H1 (cell line): ENCODE measurements at regions not wholly inside any gene's neighbourhood (a gene's known extent, or its start where the extent isn't known, plus 50 kb on each side); places are given as distances from the start of the nearest gene placed in this dataset.

Source experiments
- ATF2 ChIP-seq: IDR thresholded peaks from 2 replicates; pipeline ENCODE4 v1.6.1; 2012; ENCODE audit warnings: low read length, inconsistent platforms
- BCL11A ChIP-seq, 2 experiments: IDR thresholded peaks; one replicate each; pipeline ENCODE4 v1.6.1; 2011; ENCODE audit warnings: low read depth in 2 of 2, low read length in 2 of 2, mild to moderate bottlenecking in 2 of 2
- CHD1 ChIP-seq: IDR thresholded peaks from 2 replicates; pipeline ENCODE4 v1.6.1; 2012; ENCODE audit warnings: low read depth, low read length, improper control_type of control experiment
- CHD2 ChIP-seq: IDR thresholded peaks from 2 replicates; pipeline ENCODE4 v1.6.1; 2012; ENCODE audit warnings: low read length, improper control_type of control experiment
- CREB1 ChIP-seq: IDR thresholded peaks from 2 replicates; pipeline ENCODE4 v1.6.1; 2012; ENCODE audit warnings: inconsistent platforms
- CTCF ChIP-seq, 3 experiments: IDR thresholded peaks; 1 replicate in 2 of 3; 2 replicates in 1 of 3; pipeline versions ENCODE4 v1.5.1 to v1.6.1; 2011; ENCODE audit warnings: low read length in 3 of 3, mild to moderate bottlenecking in 3 of 3, inconsistent platforms in 2 of 3, low read depth in 1 of 3, moderate library complexity in 1 of 3; ENCODE audit not compliant: insufficient read depth in 1 of 3; ENCODE audit errors: control extremely low read depth in 1 of 3
- EZH2 ChIP-seq: fragments of 200-600 bp; sonication (generic); IDR thresholded peaks from 2 replicates; pipeline ENCODE4 v1.7.1; 2012; ENCODE audit warnings: low read depth, mild to moderate bottlenecking, moderate library complexity, low read length, inconsistent platforms; ENCODE audit not compliant: severe bottlenecking
- KDM1A ChIP-seq: fragments of 200-600, 300-600 bp; sonication (generic); IDR thresholded peaks from 2 replicates; pipeline ENCODE4 v1.7.1; 2016; ENCODE audit warnings: mild to moderate bottlenecking, low read length, borderline replicate concordance
- MAFK ChIP-seq: IDR thresholded peaks from 2 replicates; pipeline ENCODE4 v1.6.1; 2012; ENCODE audit warnings: low read depth, mild to moderate bottlenecking, improper control_type of control experiment, low read length
- NANOG ChIP-seq: IDR thresholded peaks from 2 replicates; pipeline ENCODE4 v1.6.1; 2011; ENCODE audit warnings: low read length, low read depth, mild to moderate bottlenecking, inconsistent platforms; ENCODE audit not compliant: insufficient read depth, poor library complexity, severe bottlenecking
- RAD21 ChIP-seq, 2 experiments: IDR thresholded peaks in 1 of 2; conservative IDR thresholded peaks in 1 of 2; 2 replicates each; pipeline ENCODE4 v1.6.1; 2011; ENCODE audit warnings: low read depth in 2 of 2, low read length in 2 of 2, improper control_type of control experiment in 1 of 2, inconsistent platforms in 1 of 2, mild to moderate bottlenecking in 1 of 2, moderate library complexity in 1 of 2
- RFX5 ChIP-seq: IDR thresholded peaks from 2 replicates; pipeline ENCODE4 v1.6.1; 2011; ENCODE audit warnings: low read depth, low read length, improper control_type of control experiment, borderline replicate concordance
- SIN3A ChIP-seq, 2 experiments: IDR thresholded peaks in 1 of 2; conservative IDR thresholded peaks in 1 of 2; 2 replicates each; pipeline ENCODE4 v1.6.1; 2011 to 2012; ENCODE audit warnings: low read length in 2 of 2, improper control_type of control experiment in 1 of 2, low read depth in 1 of 2, mild to moderate bottlenecking in 1 of 2
- SIRT6 ChIP-seq: IDR thresholded peaks from one replicate; pipeline ENCODE4 v1.7.1; 2012; ENCODE audit warnings: low read length, inconsistent platforms
- SP2 ChIP-seq: IDR thresholded peaks from 2 replicates; pipeline ENCODE4 v1.6.1; 2012; ENCODE audit warnings: mild to moderate bottlenecking, low read length, inconsistent platforms
- SRF ChIP-seq: IDR thresholded peaks from 2 replicates; pipeline ENCODE4 v1.6.1; 2011; ENCODE audit warnings: mild to moderate bottlenecking, low read depth, low read length, moderate library complexity
- TBP ChIP-seq: IDR thresholded peaks from 2 replicates; pipeline ENCODE4 v1.6.1; 2011; ENCODE audit warnings: low read depth, low read length, improper control_type of control experiment
- TEAD4 ChIP-seq: IDR thresholded peaks from 2 replicates; pipeline ENCODE4 v1.6.1; 2012; ENCODE audit warnings: low read depth, low read length, inconsistent platforms, mixed read lengths
- USF2 ChIP-seq: IDR thresholded peaks from 2 replicates; pipeline ENCODE4 v1.6.1; 2011; ENCODE audit warnings: low read length, improper control_type of control experiment
- YY1 ChIP-seq: IDR thresholded peaks from 2 replicates; pipeline ENCODE4 v1.6.1; 2011; ENCODE audit warnings: low read depth, mild to moderate bottlenecking, low read length

GRCh38 chr7:131859147-131859821 is 302.9 kb upstream of the PODXL start (continued):
- TF ChIP-seq CHD2, result no peak
- no peak for TF ChIP-seq USF2
- no peak for TF ChIP-seq BCL11A (IDR thresholded peaks at IDR 0.05; ENCODE audit: low read depth in 2 of 2, low read length in 2 of 2)
- no peak for TF ChIP-seq KDM1A
- TF ChIP-seq SIRT6, result no peak
- no peak for TF ChIP-seq TBP
- TF ChIP-seq ATF2, result no peak
- TF ChIP-seq TEAD4, result peak; percentile 37; the same call in 1 of the 2 replicates
- TF ChIP-seq YY1, result peak; percentile 59; the same call in 1 of the 2 replicates
- no peak for TF ChIP-seq MAFK
- TF ChIP-seq SP2, result no peak
- TF ChIP-seq SRF, result no peak
- peak; percentile 90 to 92 for TF ChIP-seq RAD21 (IDR thresholded peaks at IDR 0.05 in 1 of 2, conservative IDR thresholded peaks at IDR 0.05 in 1 of 2; ENCODE audit: low read depth in 2 of 2, low read length in 2 of 2)
- TF ChIP-seq CHD1, result no peak
- no peak for TF ChIP-seq SIN3A (conservative IDR thresholded peaks at IDR 0.05 in 1 of 2, IDR thresholded peaks at IDR 0.05 in 1 of 2; ENCODE audit: low read depth in 1 of 2, low read length in 2 of 2)
- TF ChIP-seq RFX5, result no peak
- no peak for TF ChIP-seq CREB1
- peak; percentile 10 for TF ChIP-seq NANOG
- peak; percentile 86 to 98 (median 91) for TF ChIP-seq CTCF (IDR thresholded peaks at IDR 0.05; ENCODE audit: control extremely low read depth in 1 of 3, insufficient read depth in 1 of 3, low read depth in 1 of 3, low read length in 3 of 3)
- TF ChIP-seq EZH2, result no peak
